HEK293 (cell line): ENCODE measurements at regions not wholly inside any gene's neighbourhood (a gene's known extent, or its start where the extent isn't known, plus 50 kb on each side); places are given as distances from the start of the nearest gene placed in this dataset.

Source experiments
- CTCF ChIA-PET: fragments of 350-600 bp; formaldehyde crosslinking; extraction: SDS; loops from one replicate; lab custom pipeline; 2021; ENCODE audit warnings: antibody characterized with exemption; lab: Yijun Ruan, JAX
- POLR2A ChIA-PET: fragments of 300-600 bp; formaldehyde crosslinking; extraction: SDS; loops from one replicate; lab custom pipeline; 2020; ENCODE audit warnings: antibody characterized with exemption, inconsistent platforms; lab: Yijun Ruan, JAX
- H3K27ac ChIP-seq: fragments of 200-500 bp; sonication (Bioruptor generic); 2 replicates; pipeline ENCODE4 v1.5.1; 2014; ENCODE audit warnings: low read depth, low read length, control low read depth, inconsistent platforms; ENCODE audit errors: extremely low read depth
- H3K36me3 ChIP-seq, 2 experiments: fragments of 200-500 bp in 1 of 2; sonication (Bioruptor generic) in 1 of 2; 1 replicate in 1 of 2; 2 replicates in 1 of 2; pipeline ENCODE4 v1.5.1; 2014 to 2017; ENCODE audit warnings: inconsistent platforms in 2 of 2, low read length in 2 of 2; ENCODE audit not compliant: control insufficient read depth in 2 of 2, insufficient read depth in 1 of 2
- H3K4me1 ChIP-seq: fragments of 200-500 bp; sonication (Bioruptor generic); 2 replicates; pipeline ENCODE4 v1.5.1; 2014; ENCODE audit warnings: mild to moderate bottlenecking, low read length, inconsistent platforms; ENCODE audit not compliant: control insufficient read depth, insufficient read depth
- H3K4me3 ChIP-seq: 2 replicates; pipeline ENCODE4 v1.5.1; 2011; ENCODE audit warnings: low read depth, mild to moderate bottlenecking, control low read depth, low read length, moderate library complexity
- H3K9me3 ChIP-seq: fragments of 200-500 bp; sonication (Bioruptor generic); 2 replicates; pipeline ENCODE4 v1.5.1; 2014; ENCODE audit warnings: low read depth, low read length, inconsistent platforms; ENCODE audit not compliant: control insufficient read depth, insufficient read depth
- KLF1 ChIP-seq: fragments of 450-650 bp; formaldehyde crosslinking; IDR thresholded peaks from 2 replicates; pipeline ENCODE4 v1.5.1; 2016; ENCODE audit warnings: missing biosample characterization, missing genetic modification characterization
- KLF7 ChIP-seq: fragments of 450-650 bp; formaldehyde crosslinking; IDR thresholded peaks from 2 replicates; pipeline ENCODE4 v1.5.1; 2016; ENCODE audit warnings: missing biosample characterization, missing genetic modification characterization, borderline replicate concordance
- MZF1 ChIP-seq: fragments of 450-650 bp; formaldehyde crosslinking; IDR thresholded peaks from 2 replicates; pipeline ENCODE4 v1.5.1; 2017; ENCODE audit warnings: missing biosample characterization, missing genetic modification characterization, borderline replicate concordance
- TCF7L2 ChIP-seq: IDR thresholded peaks from 2 replicates; pipeline ENCODE4 v1.6.1; 2011; ENCODE audit warnings: low read depth, mild to moderate bottlenecking, inconsistent platforms, low read length, moderate library complexity, borderline replicate concordance
- ZBTB6 ChIP-seq: fragments of 450-650 bp; formaldehyde crosslinking; IDR thresholded peaks from 2 replicates; pipeline ENCODE4 v1.5.1; 2017; ENCODE audit warnings: missing biosample characterization, missing genetic modification characterization
- ZFP41 ChIP-seq: fragments of 450-650 bp; formaldehyde crosslinking; IDR thresholded peaks from 2 replicates; pipeline ENCODE4 v1.5.1; 2016; ENCODE audit warnings: missing biosample characterization, missing genetic modification characterization, borderline replicate concordance
- ZIC2 ChIP-seq: fragments of 450-650 bp; formaldehyde crosslinking; IDR thresholded peaks from 2 replicates; pipeline ENCODE4 v1.5.1; 2016; ENCODE audit warnings: missing biosample characterization, missing genetic modification characterization
- ZNF148 ChIP-seq: fragments of 450-650 bp; formaldehyde crosslinking; IDR thresholded peaks from 2 replicates; pipeline ENCODE4 v1.5.0; 2017; ENCODE audit warnings: missing biosample characterization, missing genetic modification characterization, borderline replicate concordance
- ZNF16 ChIP-seq: fragments of 450-650 bp; formaldehyde crosslinking; IDR thresholded peaks from 2 replicates; pipeline ENCODE4 v1.5.1; 2016; ENCODE audit warnings: low read depth, missing biosample characterization, missing genetic modification characterization
- ZNF184 ChIP-seq: fragments of 450-650 bp; IDR thresholded peaks from 2 replicates; pipeline ENCODE4 v1.5.1; 2018; ENCODE audit warnings: missing biosample characterization, mild to moderate bottlenecking, missing genetic modification characterization
- ZNF423 ChIP-seq: fragments of 450-650 bp; formaldehyde crosslinking; IDR thresholded peaks from 2 replicates; pipeline ENCODE4 v1.5.1; 2016; ENCODE audit warnings: missing biosample characterization, missing genetic modification characterization
- ZNF514 ChIP-seq: fragments of 450-650 bp; formaldehyde crosslinking; IDR thresholded peaks from 2 replicates; pipeline ENCODE4 v1.5.1; 2016; ENCODE audit warnings: missing biosample characterization, missing genetic modification characterization
- ZNF561 ChIP-seq: fragments of 450-650 bp; IDR thresholded peaks from 2 replicates; pipeline ENCODE4 v1.5.1; 2018; ENCODE audit warnings: missing biosample characterization, missing genetic modification characterization, borderline replicate concordance
- ZNF660 ChIP-seq: fragments of 450-650 bp; IDR thresholded peaks from 2 replicates; pipeline ENCODE4 v1.5.1; 2018; ENCODE audit warnings: missing biosample characterization, mild to moderate bottlenecking, missing genetic modification characterization
- ZNF747 ChIP-seq: fragments of 450-650 bp; formaldehyde crosslinking; IDR thresholded peaks from 2 replicates; pipeline ENCODE4 v1.5.1; 2016; ENCODE audit warnings: missing biosample characterization, missing genetic modification characterization
- ZNF830 ChIP-seq: fragments of 450-650 bp; IDR thresholded peaks from 2 replicates; pipeline ENCODE4 v1.5.0; 2018; ENCODE audit warnings: missing biosample characterization, missing genetic modification characterization, low read depth, mild to moderate bottlenecking, moderate library complexity
- TF ChIP-seq, protein P1 (sequence below): fragments of 450-650 bp; formaldehyde crosslinking; IDR thresholded peaks from 2 replicates; pipeline ENCODE4 v1.5.1; 2016; ENCODE audit warnings: missing biosample characterization, missing genetic modification characterization
- TF ChIP-seq, protein P2 (sequence below): fragments of 450-650 bp; formaldehyde crosslinking; IDR thresholded peaks from 2 replicates; pipeline ENCODE4 v1.5.1; 2016; ENCODE audit warnings: missing biosample characterization, missing genetic modification characterization
- TF ChIP-seq, protein P3 (sequence below): fragments of 450-650 bp; formaldehyde crosslinking; IDR thresholded peaks from 2 replicates; pipeline ENCODE4 v1.5.1; 2016; ENCODE audit warnings: missing biosample characterization, missing genetic modification characterization

GRCh38 chr15:47186075-47186474 is 531.2 kb upstream of the SEMA6D start:
- Histone ChIP-seq H3K36me3 (no peaks in the 10 kb centered on the region), H3K4me3 (no peak overlapping the region), H3K9me3 (no peaks in the 10 kb centered on the region), H3K4me1 (no peaks in the 10 kb centered on the region; the same call in 1 of the 2 replicates), H3K27ac (no peak overlapping the region)
- POLR2A ChIA-PET, result interaction anchor here (0.6 kb wide), 1 partner anchor 630 kb away, joined by 3 read pairs; no protein-coding TSS in a partner anchor
- CTCF ChIA-PET, result interaction anchor here (0.5 to 1.0 kb wide), 2 partner anchors 326 to 526 kb away, joined by 3 to 4 read pairs; no protein-coding TSS in a partner anchor
- TF ChIP-seq ZBTB6 (tag by site-specific recombination) (no peak), ZFP41 (tag by site-specific recombination) (no peak), ZNF830 (tag by site-specific recombination) (no peak), MZF1 (no peak), ZNF423 (tag by site-specific recombination) (no peak), ZNF561 (tag by site-specific recombination) (no peak), ZNF747 (no peak), ZNF514 (tag by site-specific recombination) (no peak), ZIC2 (tag by site-specific recombination) (no peak), ZNF184 (tag by site-specific recombination) (no peak), ZNF148 (tag by site-specific recombination) (no peak), KLF1 (tag by site-specific recombination) (no peak), ZNF660 (tag by site-specific recombination) (no peak), ZNF16 (tag by site-specific recombination) (no peak), KLF7 (no peak), TCF7L2 (no peak)
- TF ChIP-seq, protein P1, sequence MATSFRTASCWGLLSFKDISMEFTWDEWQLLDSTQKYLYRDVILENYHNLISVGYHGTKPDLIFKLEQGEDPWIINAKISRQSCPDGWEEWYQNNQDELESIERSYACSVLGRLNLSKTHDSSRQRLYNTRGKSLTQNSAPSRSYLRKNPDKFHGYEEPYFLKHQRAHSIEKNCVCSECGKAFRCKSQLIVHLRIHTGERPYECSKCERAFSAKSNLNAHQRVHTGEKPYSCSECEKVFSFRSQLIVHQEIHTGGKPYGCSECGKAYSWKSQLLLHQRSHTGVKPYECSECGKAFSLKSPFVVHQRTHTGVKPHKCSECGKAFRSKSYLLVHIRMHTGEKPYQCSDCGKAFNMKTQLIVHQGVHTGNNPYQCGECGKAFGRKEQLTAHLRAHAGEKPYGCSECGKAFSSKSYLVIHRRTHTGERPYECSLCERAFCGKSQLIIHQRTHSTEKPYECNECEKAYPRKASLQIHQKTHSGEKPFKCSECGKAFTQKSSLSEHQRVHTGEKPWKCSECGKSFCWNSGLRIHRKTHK, result no peak
- TF ChIP-seq, protein P2, sequence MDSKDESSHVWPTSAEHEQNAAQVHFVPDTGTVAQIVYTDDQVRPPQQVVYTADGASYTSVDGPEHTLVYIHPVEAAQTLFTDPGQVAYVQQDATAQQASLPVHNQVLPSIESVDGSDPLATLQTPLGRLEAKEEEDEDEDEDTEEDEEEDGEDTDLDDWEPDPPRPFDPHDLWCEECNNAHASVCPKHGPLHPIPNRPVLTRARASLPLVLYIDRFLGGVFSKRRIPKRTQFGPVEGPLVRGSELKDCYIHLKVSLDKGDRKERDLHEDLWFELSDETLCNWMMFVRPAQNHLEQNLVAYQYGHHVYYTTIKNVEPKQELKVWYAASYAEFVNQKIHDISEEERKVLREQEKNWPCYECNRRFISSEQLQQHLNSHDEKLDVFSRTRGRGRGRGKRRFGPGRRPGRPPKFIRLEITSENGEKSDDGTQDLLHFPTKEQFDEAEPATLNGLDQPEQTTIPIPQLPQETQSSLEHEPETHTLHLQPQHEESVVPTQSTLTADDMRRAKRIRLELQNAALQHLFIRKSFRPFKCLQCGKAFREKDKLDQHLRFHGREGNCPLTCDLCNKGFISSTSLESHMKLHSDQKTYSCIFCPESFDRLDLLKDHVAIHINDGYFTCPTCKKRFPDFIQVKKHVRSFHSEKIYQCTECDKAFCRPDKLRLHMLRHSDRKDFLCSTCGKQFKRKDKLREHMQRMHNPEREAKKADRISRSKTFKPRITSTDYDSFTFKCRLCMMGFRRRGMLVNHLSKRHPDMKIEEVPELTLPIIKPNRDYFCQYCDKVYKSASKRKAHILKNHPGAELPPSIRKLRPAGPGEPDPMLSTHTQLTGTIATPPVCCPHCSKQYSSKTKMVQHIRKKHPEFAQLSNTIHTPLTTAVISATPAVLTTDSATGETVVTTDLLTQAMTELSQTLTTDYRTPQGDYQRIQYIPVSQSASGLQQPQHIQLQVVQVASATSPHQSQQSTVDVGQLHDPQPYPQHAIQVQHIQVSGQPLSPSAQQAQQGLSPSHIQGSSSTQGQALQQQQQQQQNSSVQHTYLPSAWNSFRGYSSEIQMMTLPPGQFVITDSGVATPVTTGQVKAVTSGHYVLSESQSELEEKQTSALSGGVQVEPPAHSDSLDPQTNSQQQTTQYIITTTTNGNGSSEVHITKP (tag by site-specific recombination), result no peak
- TF ChIP-seq, protein P3, sequence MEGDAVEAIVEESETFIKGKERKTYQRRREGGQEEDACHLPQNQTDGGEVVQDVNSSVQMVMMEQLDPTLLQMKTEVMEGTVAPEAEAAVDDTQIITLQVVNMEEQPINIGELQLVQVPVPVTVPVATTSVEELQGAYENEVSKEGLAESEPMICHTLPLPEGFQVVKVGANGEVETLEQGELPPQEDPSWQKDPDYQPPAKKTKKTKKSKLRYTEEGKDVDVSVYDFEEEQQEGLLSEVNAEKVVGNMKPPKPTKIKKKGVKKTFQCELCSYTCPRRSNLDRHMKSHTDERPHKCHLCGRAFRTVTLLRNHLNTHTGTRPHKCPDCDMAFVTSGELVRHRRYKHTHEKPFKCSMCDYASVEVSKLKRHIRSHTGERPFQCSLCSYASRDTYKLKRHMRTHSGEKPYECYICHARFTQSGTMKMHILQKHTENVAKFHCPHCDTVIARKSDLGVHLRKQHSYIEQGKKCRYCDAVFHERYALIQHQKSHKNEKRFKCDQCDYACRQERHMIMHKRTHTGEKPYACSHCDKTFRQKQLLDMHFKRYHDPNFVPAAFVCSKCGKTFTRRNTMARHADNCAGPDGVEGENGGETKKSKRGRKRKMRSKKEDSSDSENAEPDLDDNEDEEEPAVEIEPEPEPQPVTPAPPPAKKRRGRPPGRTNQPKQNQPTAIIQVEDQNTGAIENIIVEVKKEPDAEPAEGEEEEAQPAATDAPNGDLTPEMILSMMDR (tag by site-specific recombination), result no peak
- TF ChIP-seq, all 188 proteins: peak for 0
